NCI-H146 treated with DMSO at 0.1 percent for 48 hours (cell line): ENCODE measurements at regions not wholly inside any gene's neighbourhood (a gene's known extent, or its start where the extent isn't known, plus 50 kb on each side); places are given as distances from the start of the nearest gene placed in this dataset.
"Not testable (repeated sequence)": the region's sequence is repeated elsewhere in the genome, so short reads cannot be mapped to it uniquely, and the experiment has no call there.

Experiments used
- DNase-seq: peaks from one replicate; lab custom pipeline; 2025; ENCODE audit not compliant: unreplicated experiment; lab: John Stamatoyannopoulos, UW

GRCh38 chr17:71494062-71494855 is 626.6 kb upstream of the SOX9 start:
- DNase-seq, result no peak

- no peak for DNase-seq
These were observed 625.4 kb upstream of the SOX9 start for GRCh38 chr17:71495420-71495819.

- DNase-seq, result no peak
These were observed 624.3 kb upstream of the SOX9 start for GRCh38 chr17:71496552-71496951.

GRCh38 chr17:71500761-71501555 is 619.9 kb upstream of the SOX9 start:
- peak; percentile 92 for DNase-seq

GRCh38 chr17:71501711-71502110 is 619.1 kb upstream of the SOX9 start:
- peak; percentile 84 for DNase-seq

- peak; percentile 77 for DNase-seq
These were observed 618.4 kb upstream of the SOX9 start for GRCh38 chr17:71502443-71502842.

GRCh38 chr17:71503710-71504465 is 616.9 kb upstream of the SOX9 start:
- no peak for DNase-seq

GRCh38 chr17:71505200-71505599 is 615.6 kb upstream of the SOX9 start:
- DNase-seq, result no peak

- no peak for DNase-seq
These were observed 614.8 kb upstream of the SOX9 start for GRCh38 chr17:71505981-71506380.

- DNase-seq, result no peak
These were observed 609.4 kb upstream of the SOX9 start for GRCh38 chr17:71511266-71511995.

- DNase-seq, result not testable (repeated sequence)
These were observed 607.1 kb upstream of the SOX9 start for GRCh38 chr17:71513725-71514124.

GRCh38 chr17:71516149-71516548 is 604.7 kb upstream of the SOX9 start:
- peak; percentile 66 for DNase-seq

- no peak for DNase-seq
These were observed 601.5 kb upstream of the SOX9 start for GRCh38 chr17:71519285-71519684.

- DNase-seq, result no peak
These were observed 599.1 kb upstream of the SOX9 start for GRCh38 chr17:71521724-71522123.

- no peak for DNase-seq
These were observed 598.4 kb upstream of the SOX9 start for GRCh38 chr17:71522383-71522782.

- DNase-seq, result no peak
These were observed 593.5 kb upstream of the SOX9 start for GRCh38 chr17:71527311-71527710.

GRCh38 chr17:71528210-71528609 is 592.6 kb upstream of the SOX9 start:
- DNase-seq, result no peak

- DNase-seq, result no peak
These were observed 590.6 kb upstream of the SOX9 start for GRCh38 chr17:71530248-71530647.

- DNase-seq, result no peak
These were observed 585.5 kb upstream of the SOX9 start for GRCh38 chr17:71535321-71535720.

- DNase-seq, result no peak
These were observed 574.4 kb upstream of the SOX9 start for GRCh38 chr17:71546419-71546818.

GRCh38 chr17:71547904-71548303 is 572.9 kb upstream of the SOX9 start:
- no peak for DNase-seq
